DND-41 (cell line): ENCODE measurements at regions not wholly inside any gene's neighbourhood (a gene's known extent, or its start where the extent isn't known, plus 50 kb on each side); places are given as distances from the start of the nearest gene placed in this dataset.
A peak's percentile ranks its signal among the peaks of the same experiment; 100 is the strongest.

ENCODE experiments used
- ATAC-seq: fragments of 200-7000 bp; cut with Tn5 transposase; 3 replicates; pipeline ENCODE4 v1.9.1; 2021; ENCODE audit warnings: low read depth; ENCODE audit not compliant: insufficient read depth
- DNase-seq: peaks from one replicate; pipeline ENCODE4 v3.0.0-alpha.2; 2020
- H2AFZ ChIP-seq: 2 replicates; pipeline ENCODE4 v1.6.0; 2012; ENCODE audit warnings: low read depth, low read length
- H3K27ac ChIP-seq: 2 replicates; pipeline ENCODE4 v1.5.1; 2012; ENCODE audit warnings: low read length, inconsistent platforms
- H3K27me3 ChIP-seq: fragments of 200-600 bp; sonication (generic); 2 replicates; pipeline ENCODE4 v1.6.0; 2012; ENCODE audit warnings: low read length, mild to moderate bottlenecking, inconsistent platforms; ENCODE audit not compliant: insufficient read depth, poor library complexity
- H3K36me3 ChIP-seq: 2 replicates; pipeline ENCODE4 v1.5.1; 2012; ENCODE audit warnings: low read length, inconsistent platforms; ENCODE audit not compliant: insufficient read depth
- H3K4me1 ChIP-seq: 2 replicates; pipeline ENCODE4 v1.5.1; 2012; ENCODE audit warnings: mild to moderate bottlenecking, low read length; ENCODE audit not compliant: insufficient read depth
- H3K4me2 ChIP-seq: 2 replicates; pipeline ENCODE4 v1.6.0; 2012; ENCODE audit warnings: mild to moderate bottlenecking, moderate library complexity, low read length, inconsistent platforms; ENCODE audit not compliant: insufficient read depth
- H3K4me3 ChIP-seq, 2 experiments: fragments of 200-600 bp in 1 of 2; shearing (Covaris generic) in 1 of 2; 2 replicates each; pipeline ENCODE4 v1.5.1; 2012 to 2016; ENCODE audit warnings: inconsistent platforms in 2 of 2, low read length in 2 of 2, mild to moderate bottlenecking in 2 of 2, low read depth in 1 of 2, moderate library complexity in 1 of 2
- H3K79me2 ChIP-seq: 2 replicates; pipeline ENCODE4 v1.6.0; 2012; ENCODE audit warnings: low read length, inconsistent platforms; ENCODE audit not compliant: insufficient read depth
- H3K9ac ChIP-seq: 2 replicates; pipeline ENCODE4 v1.6.0; 2012; ENCODE audit warnings: low read depth, mild to moderate bottlenecking, inconsistent platforms, low read length, moderate library complexity
- H3K9me3 ChIP-seq: 2 replicates; pipeline ENCODE4 v1.5.1; 2012; ENCODE audit warnings: low read length, moderate library complexity, mild to moderate bottlenecking, inconsistent platforms; ENCODE audit not compliant: insufficient read depth, severe bottlenecking
- H4K20me1 ChIP-seq: 2 replicates; pipeline ENCODE4 v1.6.0; 2012; ENCODE audit warnings: low read length; ENCODE audit not compliant: insufficient read depth
- CTCF ChIP-seq: IDR thresholded peaks from 2 replicates; pipeline ENCODE4 v1.5.1; 2012; ENCODE audit warnings: borderline replicate concordance, low read length, moderate library complexity, mild to moderate bottlenecking; ENCODE audit not compliant: poor library complexity, severe bottlenecking; ENCODE audit errors: extremely low read depth
- EZH2 ChIP-seq: IDR thresholded peaks from 3 replicates; pipeline ENCODE4 v1.6.1; 2012; ENCODE audit warnings: borderline replicate concordance, low read depth, mild to moderate bottlenecking, moderate library complexity, low read length, inconsistent platforms; ENCODE audit not compliant: severe bottlenecking

- no peak for TF ChIP-seq CTCF
- TF ChIP-seq EZH2 = no peak
- H3K36me3 ChIP-seq = no peaks in the 10 kb centered on the region
- H3K4me3 ChIP-seq = no peak overlapping the region
- DNase-seq = no peak
- no peak overlapping the region for H3K4me2 ChIP-seq
- H3K79me2 ChIP-seq = no peaks in the 10 kb centered on the region
- H3K27ac ChIP-seq = no peak overlapping the region
- ATAC-seq = peak; percentile 35; the same call in 1 of the 3 replicates
- H2AFZ ChIP-seq = no peak overlapping the region
- H3K4me1 ChIP-seq = no peaks in the 10 kb centered on the region
- H3K9ac ChIP-seq = no peak overlapping the region
- H3K9me3 ChIP-seq = no peaks in the 10 kb centered on the region
- H3K27me3 ChIP-seq = no peaks in the 10 kb centered on the region
- no peaks in the 10 kb centered on the region for H4K20me1 ChIP-seq
Observed at GRCh38 chr4:13201241-13201640, 282.9 kb downstream of the RAB28 start.

- Histone ChIP-seq H3K4me2 (no peak overlapping the region), H3K36me3 (no peaks in the 10 kb centered on the region), H3K9me3 (no peaks in the 10 kb centered on the region), H3K79me2 (no peaks in the 10 kb centered on the region), H3K27ac (no peak overlapping the region), H2AFZ (no peak overlapping the region), H3K4me1 (no peaks in the 10 kb centered on the region), H3K9ac (no peak overlapping the region), H3K27me3 (no peaks in the 10 kb centered on the region), H4K20me1 (no peaks in the 10 kb centered on the region), H3K4me3 (no peak overlapping the region)
- TF ChIP-seq EZH2 (no peak), CTCF (no peak)
- DNase-seq (no peak), ATAC-seq (no peak)
Observed at GRCh38 chr4:13196721-13197120, 287.4 kb downstream of the RAB28 start.

GRCh38 chr4:13193662-13194061 lies 290.5 kb downstream of the RAB28 start:
- Histone ChIP-seq H3K4me1 (no peaks in the 10 kb centered on the region), H2AFZ (no peak overlapping the region), H3K9ac (no peak overlapping the region), H3K79me2 (no peaks in the 10 kb centered on the region), H4K20me1 (no peaks in the 10 kb centered on the region), H3K4me2 (no peak overlapping the region), H3K36me3 (no peaks in the 10 kb centered on the region), H3K27ac (no peak overlapping the region), H3K9me3 (no peaks in the 10 kb centered on the region), H3K27me3 (no peaks in the 10 kb centered on the region), H3K4me3 (no peak overlapping the region)
- DNase-seq (no peak), ATAC-seq (no peak)
- TF ChIP-seq CTCF = no peak
- no peak for TF ChIP-seq EZH2
